Esophagus muscularis mucosa (tissue), 4 donors: ENCODE measurements at regions not wholly inside any gene's neighbourhood (a gene's known extent, or its start where the extent isn't known, plus 50 kb on each side); places are given as distances from the start of the nearest gene placed in this dataset.
"Not testable (repeated sequence)": the region's sequence is repeated elsewhere in the genome, so short reads cannot be mapped to it uniquely, and the experiment has no call there.

Source experiments
- DNase-seq: peaks from one replicate; pipeline ENCODE4 v3.0.0-alpha.2; 2017; ENCODE audit errors: extremely low spot score
- H3K27ac ChIP-seq, 4 donors: fragments of 200-600 bp; sonication (generic); replicated peaks in 1 of 4; 1 replicate in 3 of 4; 2 replicates in 1 of 4; pipeline ENCODE4 v1.5.1; 2016 to 2019; ENCODE audit warnings: mild to moderate bottlenecking in 1 of 4
- H3K27me3 ChIP-seq, 4 donors: fragments of 200-600 bp; sonication (generic); one replicate each; pipeline versions ENCODE4 v1.5.1 to v1.6.0; 2016 to 2019
- H3K36me3 ChIP-seq, 4 donors: fragments of 200-600 bp; sonication (generic); one replicate each; pipeline ENCODE4 v1.5.1; 2016 to 2019
- H3K4me1 ChIP-seq, 4 donors: fragments of 200-600 bp; sonication (generic); one replicate each; pipeline ENCODE4 v1.5.1; 2016 to 2019
- H3K4me3 ChIP-seq, 4 donors: fragments of 200-600 bp; sonication (generic); 1 replicate in 2 of 4; 2 replicates in 2 of 4; pipeline ENCODE4 v1.5.1; 2016 to 2019; ENCODE audit warnings: mild to moderate bottlenecking in 4 of 4, moderate library complexity in 1 of 4
- H3K9me3 ChIP-seq, 4 donors: fragments of 200-600 bp; sonication (generic); 1 replicate in 3 of 4; 2 replicates in 1 of 4; pipeline ENCODE4 v1.5.1; 2016 to 2019
- CTCF ChIP-seq, 3 experiments: fragments of 200-600 bp in 2 of 3; fragments of 450-650 bp in 1 of 3; sonication (generic) in 2 of 3; IDR thresholded peaks; one replicate each; pipeline ENCODE4 v1.5.1; 2017 to 2019; ENCODE audit warnings: antibody characterized with exemption in 3 of 3, mild to moderate bottlenecking in 2 of 3, moderate library complexity in 1 of 3
- EP300 ChIP-seq: sonication (generic); formaldehyde crosslinking; IDR thresholded peaks from one replicate; pipeline ENCODE4 v1.6.1; 2017; ENCODE audit warnings: antibody characterized with exemption
- POLR2A ChIP-seq: fragments of 450-650 bp; IDR thresholded peaks from one replicate; pipeline ENCODE4 v1.6.1; 2017; ENCODE audit warnings: antibody characterized with exemption, moderate library complexity, mild to moderate bottlenecking, low read depth
- POLR2AphosphoS5 ChIP-seq, 2 donors: sonication (generic); formaldehyde crosslinking; IDR thresholded peaks; one replicate each; pipeline ENCODE4 v1.6.1; 2017; ENCODE audit warnings: antibody characterized with exemption in 2 of 2
- WGBS: methylation state at CpG from one replicate; pipeline ENCODE4 v1.1.5; 2018; 5-methylcytosine and 5-hydroxymethylcytosine counted together
- intact Hi-C: fragments of 100-400 bp; cut with DNase I; formaldehyde crosslinking; loops from one replicate; pipeline ENCODE4 v1.15.1; 2023

- no peak for TF ChIP-seq POLR2A
- TF ChIP-seq POLR2AphosphoS5 (IDR thresholded peaks at IDR 0.05), result no peak
- no peak for TF ChIP-seq CTCF (IDR thresholded peaks at IDR 0.05)
- TF ChIP-seq EP300, result no peak
- H3K27ac ChIP-seq, result no peak overlapping the region
- no peaks in the 10 kb centered on the region for H3K27me3 ChIP-seq
- no peaks in the 10 kb centered on the region for H3K4me1 ChIP-seq
- no peaks in the 10 kb centered on the region for H3K9me3 ChIP-seq
- 72% methylated on average over 5 of the region's 5 CpGs for WGBS
- H3K4me3 ChIP-seq, result no peak overlapping the region
- no peaks in the 10 kb centered on the region for H3K36me3 ChIP-seq
- intact Hi-C loops, result no loop called here
- no peak for DNase-seq
Measured at GRCh38 chr6:6960571-6961251, 147.1 kb upstream of the RREB1 start.

- H3K36me3 ChIP-seq, result no peaks in the 10 kb centered on the region
- DNase-seq, result no peak
- no peak for TF ChIP-seq POLR2AphosphoS5 (IDR thresholded peaks at IDR 0.05)
- no peak for TF ChIP-seq POLR2A
- TF ChIP-seq EP300, result no peak
- TF ChIP-seq CTCF (IDR thresholded peaks at IDR 0.05), result no peak
- H3K9me3 ChIP-seq, result no peaks in the 10 kb centered on the region
- no peak overlapping the region for H3K27ac ChIP-seq
- WGBS, result 87% methylated on average over 4 of the region's 4 CpGs
- H3K4me1 ChIP-seq, result no peaks in the 10 kb centered on the region
- H3K27me3 ChIP-seq, result no peaks in the 10 kb centered on the region
- no peak overlapping the region for H3K4me3 ChIP-seq
- intact Hi-C loops, result no loop called here
Measured at GRCh38 chr6:6962086-6962485, 145.7 kb upstream of the RREB1 start.

- intact Hi-C loops, result no loop called here
- Histone ChIP-seq H3K27me3 (no peaks in the 10 kb centered on the region), H3K4me1 (no peaks in the 10 kb centered on the region), H3K36me3 (no peaks in the 10 kb centered on the region), H3K27ac (no peak overlapping the region), H3K9me3 (no peaks in the 10 kb centered on the region), H3K4me3 (no peak overlapping the region)
- WGBS, result 90% methylated on average over 4 of the region's 4 CpGs
- TF ChIP-seq POLR2AphosphoS5 (IDR thresholded peaks at IDR 0.05) (no peak), EP300 (no peak), CTCF (IDR thresholded peaks at IDR 0.05) (no peak), POLR2A (no peak)
- DNase-seq, result no peak
Measured at GRCh38 chr6:6962699-6963098, 145.1 kb upstream of the RREB1 start.

- not testable (repeated sequence) for H3K27ac ChIP-seq
Measured at GRCh38 chr6:6963390-6963789, 144.4 kb upstream of the RREB1 start.

GRCh38 chr6:6964675-6965074 lies 143.1 kb upstream of the RREB1 start:
- no peaks in the 10 kb centered on the region for H3K9me3 ChIP-seq
- DNase-seq, result no peak
- H3K4me1 ChIP-seq, result no peaks in the 10 kb centered on the region
- intact Hi-C loops, result no loop called here
- peaks cover 0 to 2% (median 0%) of the 10 kb centered on the region in 4 donors for H3K27me3 ChIP-seq
- H3K4me3 ChIP-seq, result no peak overlapping the region
- no peak overlapping the region for H3K27ac ChIP-seq
- H3K36me3 ChIP-seq, result no peaks in the 10 kb centered on the region
- 64% methylated on average over 3 of the region's 3 CpGs for WGBS
- TF ChIP-seq POLR2A (no peak), POLR2AphosphoS5 (IDR thresholded peaks at IDR 0.05) (no peak), EP300 (no peak), CTCF (IDR thresholded peaks at IDR 0.05) (no peak)

More at GRCh38 chr6:6963390-6963789, 144.4 kb upstream of the RREB1 start:
- H3K4me1 ChIP-seq, DNase-seq, H3K36me3 ChIP-seq, intact Hi-C loops, H3K27me3 ChIP-seq, H3K9me3 ChIP-seq, H3K4me3 ChIP-seq: not testable (repeated sequence)
- WGBS, result 81% methylated on average over 7 of the region's 7 CpGs
